ENCODE measurements at regions not wholly inside any gene's neighbourhood (a gene's known extent, or its start where the extent isn't known, plus 50 kb on each side); places are given as distances from the start of the nearest gene placed in this dataset.

- H3K36me3 ChIP-seq (replicated peaks in 1 of 2; ENCODE audit: insufficient read depth in 1 of 2, low read depth in 2 of 2), result no peaks in the 10 kb centered on the region
- TF ChIP-seq CTCF (IDR thresholded peaks at IDR 0.05) (no peak), POLR2A (IDR thresholded peaks at IDR 0.05) (no peak)
- no peak overlapping the region for H3K4me3 ChIP-seq
- 67 to 72% methylated on average over 9 of the region's 9 CpGs for WGBS, 2 donors
- peaks cover 0 to 4% (median 0%) of the 10 kb centered on the region in 3 donors for H3K9me3 ChIP-seq
- H3K4me1 ChIP-seq, result no peaks in the 10 kb centered on the region
- DNase-seq (no peak), ATAC-seq (no peak)
- intact Hi-C loops (cut with DNase I), result no loop called here
- H3K27ac ChIP-seq, result no peak overlapping the region
- no peaks in the 10 kb centered on the region for H3K27me3 ChIP-seq
These were observed 134.9 kb downstream of the NDUFA10 start for GRCh38 chr2:239890206-239890746.

- H3K27me3 ChIP-seq, result no peaks in the 10 kb centered on the region
- intact Hi-C loops (cut with DNase I), result no loop called here
- ATAC-seq, result no peak
- no peak overlapping the region for H3K4me3 ChIP-seq
- no peak for TF ChIP-seq POLR2A (IDR thresholded peaks at IDR 0.05)
- no peak for TF ChIP-seq CTCF (IDR thresholded peaks at IDR 0.05)
- no peak overlapping the region for H3K27ac ChIP-seq
- peaks cover 0 to 4% (median 0%) of the 10 kb centered on the region in 3 donors for H3K9me3 ChIP-seq
- 66 to 83% methylated on average over 8 to 9 of the region's 9 CpGs for WGBS, 2 donors
- no peaks in the 10 kb centered on the region for H3K4me1 ChIP-seq
- DNase-seq, result no peak
- no peaks in the 10 kb centered on the region for H3K36me3 ChIP-seq (replicated peaks in 1 of 2; ENCODE audit: insufficient read depth in 1 of 2, low read depth in 2 of 2)
These were observed 135.5 kb downstream of the NDUFA10 start for GRCh38 chr2:239889641-239890121.

GRCh38 chr2:239887604-239888003 is 137.5 kb downstream of the NDUFA10 start:
- Histone ChIP-seq H3K4me1 (no peaks in the 10 kb centered on the region), H3K27me3 (no peaks in the 10 kb centered on the region), H3K9me3 (peaks cover 0 to 4% (median 0%) of the 10 kb centered on the region in 3 donors), H3K27ac (no peak overlapping the region), H3K4me3 (no peak overlapping the region), H3K36me3 (replicated peaks in 1 of 2; ENCODE audit: insufficient read depth in 1 of 2, low read depth in 2 of 2) (no peaks in the 10 kb centered on the region)
- no peak for DNase-seq
- intact Hi-C loops (cut with DNase I), result no loop called here
- 71 to 80% methylated on average over 2 of the region's 2 CpGs for WGBS, 2 donors
- ATAC-seq, result no peak
- TF ChIP-seq CTCF (IDR thresholded peaks at IDR 0.05) (no peak), POLR2A (IDR thresholded peaks at IDR 0.05) (no peak)

- Histone ChIP-seq H3K27me3 (no peaks in the 10 kb centered on the region), H3K4me1 (no peaks in the 10 kb centered on the region), H3K36me3 (replicated peaks in 1 of 2; ENCODE audit: insufficient read depth in 1 of 2, low read depth in 2 of 2) (no peaks in the 10 kb centered on the region), H3K4me3 (no peak overlapping the region), H3K9me3 (peaks cover 0 to 4% (median 0%) of the 10 kb centered on the region in 3 donors), H3K27ac (no peak overlapping the region)
- no peak for DNase-seq
- TF ChIP-seq POLR2A (IDR thresholded peaks at IDR 0.05) (no peak), CTCF (IDR thresholded peaks at IDR 0.05) (no peak)
- no peak for ATAC-seq
- intact Hi-C loops (cut with DNase I), result no loop called here
These were observed 138.4 kb downstream of the NDUFA10 start for GRCh38 chr2:239886781-239887180.

GRCh38 chr2:239884875-239885274 is 140.3 kb downstream of the NDUFA10 start:
- TF ChIP-seq CTCF (IDR thresholded peaks at IDR 0.05) (no peak), POLR2A (IDR thresholded peaks at IDR 0.05) (no peak)
- WGBS, 2 donors, result 80 to 93% methylated on average over 2 of the region's 2 CpGs
- no peaks in the 10 kb centered on the region for H3K27me3 ChIP-seq
- no peaks in the 10 kb centered on the region for H3K4me1 ChIP-seq
- intact Hi-C loops (cut with DNase I), result loop anchor here (5.0 kb wide), 1 partner anchor 853 kb away; no protein-coding TSS in a partner anchor
- ATAC-seq (no peak), DNase-seq (no peak)
- H3K27ac ChIP-seq, result no peak overlapping the region
- no peak overlapping the region for H3K4me3 ChIP-seq
- H3K9me3 ChIP-seq, result peaks cover 0 to 4% (median 0%) of the 10 kb centered on the region in 3 donors
- H3K36me3 ChIP-seq (replicated peaks in 1 of 2; ENCODE audit: insufficient read depth in 1 of 2, low read depth in 2 of 2), result no peaks in the 10 kb centered on the region
